ENCODE measurements at regions not wholly inside any gene's neighbourhood (a gene's known extent, or its start where the extent isn't known, plus 50 kb on each side); places are given as distances from the start of the nearest gene placed in this dataset.

DNA sequence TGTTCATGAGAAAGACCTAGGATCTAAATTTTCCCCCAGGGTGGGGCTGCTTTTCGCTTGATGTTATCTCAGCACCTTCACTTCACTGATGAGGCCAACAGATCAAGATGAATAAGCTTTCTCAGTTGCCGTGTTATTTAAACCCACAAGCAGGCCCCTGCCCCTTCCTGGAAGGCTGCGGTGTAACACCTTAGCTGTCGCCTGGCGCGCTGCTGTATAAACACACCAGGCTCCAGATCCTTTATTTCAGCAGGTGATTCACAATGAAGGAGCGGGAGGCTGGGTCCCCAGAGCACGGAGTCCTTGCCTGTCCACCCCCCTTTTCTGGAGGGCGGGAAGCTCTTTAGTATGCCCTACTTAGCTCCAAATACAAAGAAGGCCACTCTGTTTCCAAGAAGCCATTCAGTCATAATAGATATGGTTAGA, 515.4 kb downstream of the FUT8 start:
- no peaks in the 10 kb centered on the region for H3K36me3 ChIP-seq (ENCODE audit: insufficient read depth, low read length, poor library complexity, severe bottlenecking)
- H3K4me1 ChIP-seq (ENCODE audit: insufficient read depth, low read length, poor library complexity, severe bottlenecking): no peaks in the 10 kb centered on the region
- DNase-seq (ENCODE audit: low spot score): no peak
- ChIA-PET POLR2A (ENCODE audit: low non-redundant PET) (no interaction called here), CTCF (no interaction called here)
- BruUV-seq (replicated peaks): no TSS peak
- H3K27me3 ChIP-seq (replicated peaks; ENCODE audit: insufficient read depth, low read depth, low read length, poor library complexity): no peaks in the 10 kb centered on the region
- H3K27ac ChIP-seq (ENCODE audit: low read depth, low read length, poor library complexity, severe bottlenecking): no peak overlapping the region
- H3K4me3 ChIP-seq (ENCODE audit: low read depth, low read length, poor library complexity, severe bottlenecking): no peak overlapping the region
- intact Hi-C loops (cut with micrococcal nuclease; ENCODE audit: unreplicated experiment): no loop called here
- no peak for TF ChIP-seq EZH2 (IDR thresholded peaks at IDR 0.05; ENCODE audit: borderline replicate concordance, low read depth, low read length, poor library complexity, severe bottlenecking)
- TF ChIP-seq, protein P1, sequence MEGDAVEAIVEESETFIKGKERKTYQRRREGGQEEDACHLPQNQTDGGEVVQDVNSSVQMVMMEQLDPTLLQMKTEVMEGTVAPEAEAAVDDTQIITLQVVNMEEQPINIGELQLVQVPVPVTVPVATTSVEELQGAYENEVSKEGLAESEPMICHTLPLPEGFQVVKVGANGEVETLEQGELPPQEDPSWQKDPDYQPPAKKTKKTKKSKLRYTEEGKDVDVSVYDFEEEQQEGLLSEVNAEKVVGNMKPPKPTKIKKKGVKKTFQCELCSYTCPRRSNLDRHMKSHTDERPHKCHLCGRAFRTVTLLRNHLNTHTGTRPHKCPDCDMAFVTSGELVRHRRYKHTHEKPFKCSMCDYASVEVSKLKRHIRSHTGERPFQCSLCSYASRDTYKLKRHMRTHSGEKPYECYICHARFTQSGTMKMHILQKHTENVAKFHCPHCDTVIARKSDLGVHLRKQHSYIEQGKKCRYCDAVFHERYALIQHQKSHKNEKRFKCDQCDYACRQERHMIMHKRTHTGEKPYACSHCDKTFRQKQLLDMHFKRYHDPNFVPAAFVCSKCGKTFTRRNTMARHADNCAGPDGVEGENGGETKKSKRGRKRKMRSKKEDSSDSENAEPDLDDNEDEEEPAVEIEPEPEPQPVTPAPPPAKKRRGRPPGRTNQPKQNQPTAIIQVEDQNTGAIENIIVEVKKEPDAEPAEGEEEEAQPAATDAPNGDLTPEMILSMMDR (conservative IDR thresholded peaks at IDR 0.05; ENCODE audit: low read depth, low read length): no peak
- H3K9me3 ChIP-seq (ENCODE audit: low read depth, low read length, poor library complexity, severe bottlenecking): no peaks in the 10 kb centered on the region

DNA sequence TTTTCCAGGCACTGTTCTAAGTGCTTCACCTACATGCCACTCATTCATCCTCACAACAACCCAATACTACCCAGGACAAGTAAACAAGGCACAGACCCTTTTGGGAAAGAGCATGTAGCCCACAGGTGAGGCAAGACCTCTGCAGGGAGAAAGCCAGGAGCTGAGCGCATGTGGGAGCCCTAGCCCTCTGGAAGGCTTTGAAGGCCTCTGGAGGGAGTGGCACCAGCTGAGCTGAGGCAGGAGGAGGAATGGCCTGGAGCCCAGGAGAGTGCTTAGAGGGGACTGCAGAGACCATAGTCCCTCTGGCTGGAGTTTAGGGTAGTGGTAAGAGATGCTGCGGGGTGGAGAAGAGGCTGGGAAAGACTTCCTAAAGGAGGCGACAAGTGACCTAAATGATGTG, 516.5 kb downstream of the FUT8 start:
- no peaks in the 10 kb centered on the region for H3K9me3 ChIP-seq (ENCODE audit: low read depth, low read length, poor library complexity, severe bottlenecking)
- no peak overlapping the region for H3K4me3 ChIP-seq (ENCODE audit: low read depth, low read length, poor library complexity, severe bottlenecking)
- H3K27me3 ChIP-seq (replicated peaks; ENCODE audit: insufficient read depth, low read depth, low read length, poor library complexity): no peaks in the 10 kb centered on the region
- no peak overlapping the region for H3K27ac ChIP-seq (ENCODE audit: low read depth, low read length, poor library complexity, severe bottlenecking)
- no peaks in the 10 kb centered on the region for H3K36me3 ChIP-seq (ENCODE audit: insufficient read depth, low read length, poor library complexity, severe bottlenecking)
- POLR2A ChIA-PET (ENCODE audit: low non-redundant PET): no interaction called here
- no TSS peak for BruUV-seq (replicated peaks)
- no peak for TF ChIP-seq EZH2 (IDR thresholded peaks at IDR 0.05; ENCODE audit: borderline replicate concordance, low read depth, low read length, poor library complexity, severe bottlenecking)
- TF ChIP-seq, protein P1 (conservative IDR thresholded peaks at IDR 0.05; ENCODE audit: low read depth, low read length): no peak
- no peaks in the 10 kb centered on the region for H3K4me1 ChIP-seq (ENCODE audit: insufficient read depth, low read length, poor library complexity, severe bottlenecking)
- CTCF ChIA-PET: no interaction called here
- intact Hi-C loops (cut with micrococcal nuclease; ENCODE audit: unreplicated experiment): no loop called here
- no peak for DNase-seq (ENCODE audit: low spot score)

DNA sequence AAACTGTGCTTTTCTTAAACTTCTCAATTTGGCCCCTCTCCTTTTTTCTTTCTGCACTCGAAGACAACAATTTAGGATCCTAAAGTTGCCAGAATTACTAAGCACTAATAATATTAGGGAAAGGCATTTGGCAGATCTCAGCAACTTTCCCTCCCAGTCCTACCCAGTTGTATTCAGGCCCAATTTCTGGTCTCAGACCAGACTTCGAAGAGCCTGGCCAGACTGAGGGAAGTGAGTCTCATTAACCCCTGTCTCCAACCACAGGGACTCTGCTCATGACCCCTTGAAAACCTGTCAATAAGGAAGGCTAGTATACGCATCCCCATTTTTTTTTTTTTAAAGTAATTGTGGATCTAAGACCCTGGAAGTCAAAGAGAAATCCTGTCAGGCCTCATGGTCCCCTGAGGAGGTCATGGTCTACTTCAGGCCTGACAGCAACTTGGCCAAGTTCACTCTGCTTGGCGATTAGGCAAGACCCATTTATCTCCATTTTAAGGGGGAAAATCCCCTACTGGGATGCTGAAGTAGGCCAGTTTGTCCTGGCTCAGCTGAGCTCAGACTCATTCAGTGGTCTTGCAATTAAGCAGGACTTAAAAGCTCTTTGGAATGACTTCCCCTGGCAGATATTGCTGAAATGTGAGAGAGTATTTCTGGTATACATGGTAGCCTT, 521.0 kb downstream of the FUT8 start:
- no TSS peak for BruUV-seq (replicated peaks)
- no peaks in the 10 kb centered on the region for H3K36me3 ChIP-seq (ENCODE audit: insufficient read depth, low read length, poor library complexity, severe bottlenecking)
- ChIA-PET CTCF (no interaction called here), POLR2A (ENCODE audit: low non-redundant PET) (no interaction called here)
- no peak overlapping the region for H3K27ac ChIP-seq (ENCODE audit: low read depth, low read length, poor library complexity, severe bottlenecking)
- no peak for DNase-seq (ENCODE audit: low spot score)
- H3K9me3 ChIP-seq (ENCODE audit: low read depth, low read length, poor library complexity, severe bottlenecking): no peaks in the 10 kb centered on the region
- H3K27me3 ChIP-seq (replicated peaks; ENCODE audit: insufficient read depth, low read depth, low read length, poor library complexity): no peaks in the 10 kb centered on the region
- no peak for TF ChIP-seq EZH2 (IDR thresholded peaks at IDR 0.05; ENCODE audit: borderline replicate concordance, low read depth, low read length, poor library complexity, severe bottlenecking)
- TF ChIP-seq, protein P1 (conservative IDR thresholded peaks at IDR 0.05; ENCODE audit: low read depth, low read length): no peak
- intact Hi-C loops (cut with micrococcal nuclease; ENCODE audit: unreplicated experiment): no loop called here
- no peaks in the 10 kb centered on the region for H3K4me1 ChIP-seq (ENCODE audit: insufficient read depth, low read length, poor library complexity, severe bottlenecking)
- H3K4me3 ChIP-seq (ENCODE audit: low read depth, low read length, poor library complexity, severe bottlenecking): no peak overlapping the region
